Peyer's patch (tissue), 4 donors: ENCODE measurements at regions not wholly inside any gene's neighbourhood (a gene's known extent, or its start where the extent isn't known, plus 50 kb on each side); places are given as distances from the start of the nearest gene placed in this dataset.

Experiments
- DNase-seq, 3 donors: peaks; one replicate each; pipeline ENCODE4 v3.0.0-alpha.2; 2017 to 2019
- H3K27ac ChIP-seq, 4 donors: fragments of 200-600 bp; sonication (generic); one replicate each; pipeline ENCODE4 v1.5.1; 2016 to 2019
- H3K27me3 ChIP-seq, 2 donors: fragments of 200-600 bp; sonication (generic); one replicate each; pipeline ENCODE4 v1.5.1; 2019
- H3K36me3 ChIP-seq, 3 donors: fragments of 200-600 bp; sonication (generic); one replicate each; pipeline ENCODE4 v1.5.1; 2016 to 2019
- H3K4me1 ChIP-seq, 4 donors: fragments of 200-600 bp; sonication (generic); one replicate each; pipeline ENCODE4 v1.5.1; 2016 to 2019
- H3K4me3 ChIP-seq, 4 donors: fragments of 200-600 bp; sonication (generic); 1 replicate in 3 of 4; 2 replicates in 1 of 4; pipeline ENCODE4 v1.5.1; 2016 to 2019; ENCODE audit warnings: mild to moderate bottlenecking in 1 of 4
- H3K9me3 ChIP-seq, 4 donors: fragments of 200-600 bp; sonication (generic); one replicate each; pipeline ENCODE4 v1.5.1; 2016 to 2019; ENCODE audit warnings: mild to moderate bottlenecking in 1 of 4
- CTCF ChIP-seq, 6 experiments: fragments of 450-650 bp in 4 of 6; fragments of 200-600 bp in 2 of 6; sonication (generic) in 1 of 6; IDR thresholded peaks; one replicate each; pipeline ENCODE4 v1.5.1; 2017 to 2019; ENCODE audit warnings: antibody characterized with exemption in 6 of 6, mild to moderate bottlenecking in 3 of 6, moderate library complexity in 1 of 6
- POLR2A ChIP-seq, 2 donors: fragments of 450-650 bp; IDR thresholded peaks; one replicate each; pipeline ENCODE4 v1.5.1; 2017; ENCODE audit warnings: antibody characterized with exemption in 2 of 2, mild to moderate bottlenecking in 2 of 2, moderate library complexity in 2 of 2

DNA sequence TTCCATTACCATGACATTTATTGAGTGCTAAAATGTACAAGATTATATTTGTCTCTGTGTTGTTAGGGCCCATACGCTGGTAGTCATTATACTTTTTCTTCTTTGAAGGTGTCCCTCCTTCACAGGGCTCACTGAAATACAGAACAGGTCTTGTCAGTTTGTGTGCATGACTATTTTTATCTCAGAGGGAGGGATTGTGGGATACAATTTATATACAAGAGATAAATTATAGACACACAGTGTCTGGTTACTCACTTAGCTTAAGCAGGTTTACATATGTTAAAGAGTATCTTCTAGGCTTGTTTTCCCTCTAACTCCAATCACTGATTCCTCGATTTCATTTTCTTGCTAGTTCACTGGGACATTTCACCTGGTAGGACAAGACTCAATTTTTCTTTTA is 143.3 kb upstream of the GUCY1A1 start:
- TF ChIP-seq CTCF (IDR thresholded peaks at IDR 0.05) (no peak), POLR2A (IDR thresholded peaks at IDR 0.05) (no peak)
- peaks cover 0 to 5% (median 0%) of the 10 kb centered on the region in 4 donors for H3K4me1 ChIP-seq
- H3K36me3 ChIP-seq = no peaks in the 10 kb centered on the region
- H3K9me3 ChIP-seq = no peaks in the 10 kb centered on the region
- no peak overlapping the region for H3K27ac ChIP-seq
- no peak overlapping the region for H3K4me3 ChIP-seq
- H3K27me3 ChIP-seq = no peaks in the 10 kb centered on the region
- DNase-seq = no peak

DNA sequence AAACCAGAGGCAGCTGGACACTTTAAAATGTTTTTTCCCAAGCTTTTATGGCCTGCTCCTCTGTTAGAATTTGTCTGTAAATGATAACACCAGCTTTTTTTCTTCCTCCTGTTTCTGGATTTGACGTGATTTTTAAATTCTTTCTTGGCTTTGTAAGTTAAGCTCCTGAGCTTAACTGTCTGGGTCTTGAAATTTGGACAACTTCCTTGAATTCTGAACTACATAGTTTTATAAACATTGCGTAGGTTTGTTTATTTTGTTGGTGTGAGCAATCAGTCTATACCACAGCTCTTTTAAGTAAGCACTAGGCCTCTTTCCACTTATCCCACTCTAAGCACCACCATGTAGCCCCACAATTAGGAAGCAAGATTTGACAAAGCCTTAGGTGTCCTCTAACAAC is 144.4 kb upstream of the GUCY1A1 start:
- DNase-seq = no peak
- Histone ChIP-seq H3K9me3 (no peaks in the 10 kb centered on the region), H3K4me3 (no peak overlapping the region), H3K27ac (no peak overlapping the region), H3K4me1 (peaks cover 0 to 5% (median 0%) of the 10 kb centered on the region in 4 donors), H3K27me3 (no peaks in the 10 kb centered on the region), H3K36me3 (no peaks in the 10 kb centered on the region)
- TF ChIP-seq CTCF (IDR thresholded peaks at IDR 0.05) (no peak), POLR2A (IDR thresholded peaks at IDR 0.05) (no peak)

DNA sequence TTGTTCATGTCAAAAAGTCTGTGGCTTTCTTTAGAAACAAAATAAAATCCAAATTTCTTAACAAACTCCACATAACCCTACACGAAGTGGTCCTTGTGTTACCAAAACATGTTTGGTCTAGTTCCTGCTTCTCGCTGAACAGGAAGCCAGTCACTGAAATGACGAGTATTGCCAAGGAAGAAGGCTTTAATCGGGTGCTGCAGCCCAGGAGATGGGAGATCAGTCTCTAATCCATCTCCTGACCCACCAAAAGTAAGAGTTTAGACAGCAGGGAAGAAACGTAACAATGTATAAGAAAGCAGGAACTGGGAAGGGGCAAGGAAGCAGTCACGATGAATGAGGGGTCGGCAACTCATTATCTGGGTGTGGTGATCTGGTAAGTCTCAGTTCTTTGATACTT is 144.6 kb upstream of the MAP9 start:
- Histone ChIP-seq H3K27ac (no peak overlapping the region), H3K9me3 (no peaks in the 10 kb centered on the region), H3K27me3 (no peaks in the 10 kb centered on the region), H3K4me1 (no peaks in the 10 kb centered on the region), H3K36me3 (no peaks in the 10 kb centered on the region), H3K4me3 (no peak overlapping the region)
- no peak for TF ChIP-seq CTCF (IDR thresholded peaks at IDR 0.05)
- TF ChIP-seq POLR2A (IDR thresholded peaks at IDR 0.05) = no peak
- no peak for DNase-seq

DNA sequence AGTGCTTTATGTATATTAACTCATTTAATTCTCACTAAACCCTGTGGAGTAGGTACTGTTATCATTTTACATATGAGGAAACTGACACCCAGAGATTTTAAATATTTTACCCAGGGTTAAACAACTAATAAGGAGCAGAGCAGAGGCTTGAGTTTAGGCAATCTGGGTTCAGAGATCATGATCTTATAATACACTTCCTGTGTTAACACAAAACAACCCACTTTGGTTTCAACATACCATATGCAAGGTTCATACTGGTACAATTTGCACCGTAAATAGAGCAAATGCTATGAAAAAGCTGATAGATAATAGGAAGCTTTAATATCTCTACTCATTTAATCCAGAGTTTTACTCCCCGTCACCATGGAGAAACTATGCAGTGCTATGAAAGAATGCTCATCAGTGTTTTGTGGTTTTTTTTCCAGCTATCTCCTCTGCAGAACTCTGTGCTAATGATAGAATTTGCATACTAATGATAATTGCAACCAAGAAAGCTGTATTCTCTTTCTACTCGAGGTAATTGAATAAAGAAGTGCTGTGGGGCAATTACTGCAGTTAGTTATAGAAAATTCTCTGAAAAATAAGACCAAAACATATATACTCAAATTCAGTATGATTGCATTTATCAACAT is 138.8 kb upstream of the MAP9 start:
- TF ChIP-seq CTCF (IDR thresholded peaks at IDR 0.05) = no peak
- no peak for TF ChIP-seq POLR2A (IDR thresholded peaks at IDR 0.05)
- no peaks in the 10 kb centered on the region for H3K36me3 ChIP-seq
- no peak for DNase-seq

DNA sequence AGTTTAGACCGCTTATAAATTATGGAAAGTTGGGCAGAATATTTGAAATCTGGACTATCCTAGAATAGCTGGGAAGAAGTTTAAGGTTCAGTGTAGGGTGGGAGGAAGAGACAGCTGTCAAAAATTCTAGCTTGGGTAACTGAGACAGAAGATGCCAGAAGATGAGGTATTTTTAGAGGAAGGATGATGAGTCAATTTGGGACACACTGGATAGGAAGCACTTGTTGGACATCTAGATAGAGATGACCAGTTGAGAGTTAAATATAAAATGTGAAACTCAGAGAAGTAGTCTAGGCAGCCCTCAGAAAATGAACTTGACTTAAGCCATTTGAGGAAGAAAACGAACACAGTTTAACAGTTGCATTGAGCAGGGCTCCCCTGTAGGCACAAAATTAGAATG is 137.9 kb upstream of the MAP9 start:
- H3K4me1 ChIP-seq = no peaks in the 10 kb centered on the region
- TF ChIP-seq CTCF (IDR thresholded peaks at IDR 0.05) (no peak), POLR2A (IDR thresholded peaks at IDR 0.05) (no peak)
- H3K27me3 ChIP-seq = no peaks in the 10 kb centered on the region
- H3K27ac ChIP-seq = no peak overlapping the region
- no peaks in the 10 kb centered on the region for H3K36me3 ChIP-seq
- no peak overlapping the region for H3K4me3 ChIP-seq
- no peak for DNase-seq
- H3K9me3 ChIP-seq = no peaks in the 10 kb centered on the region

More for the DNA sequence above, 138.8 kb upstream of the MAP9 start:
- H3K27me3 ChIP-seq = no peaks in the 10 kb centered on the region
- H3K4me1 ChIP-seq = no peaks in the 10 kb centered on the region
- no peak overlapping the region for H3K27ac ChIP-seq
- no peaks in the 10 kb centered on the region for H3K9me3 ChIP-seq
- no peak overlapping the region for H3K4me3 ChIP-seq

GRCh38 chr4:155512817-155513216 is 136.1 kb upstream of the MAP9 start:
- no peak for TF ChIP-seq CTCF (IDR thresholded peaks at IDR 0.05)
- TF ChIP-seq POLR2A (IDR thresholded peaks at IDR 0.05) = no peak
- no peaks in the 10 kb centered on the region for H3K9me3 ChIP-seq
- H3K4me3 ChIP-seq = no peak overlapping the region
- no peaks in the 10 kb centered on the region for H3K27me3 ChIP-seq
- no peaks in the 10 kb centered on the region for H3K4me1 ChIP-seq
- H3K27ac ChIP-seq = no peak overlapping the region
- no peak for DNase-seq
- H3K36me3 ChIP-seq = no peaks in the 10 kb centered on the region
